Transverse colon (tissue), 4 donors: ENCODE measurements at regions not wholly inside any gene's neighbourhood (a gene's known extent, or its start where the extent isn't known, plus 50 kb on each side); places are given as distances from the start of the nearest gene placed in this dataset.
"Not testable (repeated sequence)": the region's sequence is repeated elsewhere in the genome, so short reads cannot be mapped to it uniquely, and the experiment has no call there.

Experiments used
- DNase-seq: peaks from one replicate; pipeline ENCODE4 v3.0.0-alpha.2; 2019
- H3K27ac ChIP-seq, 4 donors: fragments of 200-600 bp; sonication (generic); 2 replicates each; pipeline ENCODE4 v1.5.1; 2016 to 2018; ENCODE audit warnings: inconsistent platforms in 4 of 4
- H3K27me3 ChIP-seq: fragments of 200-600 bp; sonication (generic); 2 replicates; pipeline ENCODE4 v1.5.1; 2017; ENCODE audit warnings: inconsistent platforms
- H3K36me3 ChIP-seq, 4 donors: fragments of 200-600 bp; sonication (generic); 2 replicates each; pipeline ENCODE4 v1.5.1; 2017 to 2019; ENCODE audit warnings: inconsistent platforms in 4 of 4
- H3K4me1 ChIP-seq, 4 donors: fragments of 200-600 bp; sonication (generic); 2 replicates each; pipeline ENCODE4 v1.5.1; 2017 to 2020; ENCODE audit warnings: inconsistent platforms in 4 of 4
- H3K4me3 ChIP-seq, 4 donors: fragments of 200-600 bp; sonication (generic); 1 replicate in 1 of 4; 2 replicates in 3 of 4; pipeline versions ENCODE4 v1.5.1 to v1.6.1; 2017 to 2019; ENCODE audit warnings: inconsistent platforms in 4 of 4
- H3K9me3 ChIP-seq, 2 donors: fragments of 200-600 bp; sonication (generic); 2 replicates each; pipeline ENCODE4 v1.5.1; 2017 to 2019; ENCODE audit warnings: inconsistent platforms in 2 of 2
- EP300 ChIP-seq: sonication (generic); formaldehyde crosslinking; IDR thresholded peaks from one replicate; pipeline ENCODE4 v1.6.1; 2017; ENCODE audit warnings: antibody characterized with exemption, low read depth
- POLR2A ChIP-seq: fragments of 450-650 bp; IDR thresholded peaks from one replicate; pipeline ENCODE4 v1.6.1; 2016; ENCODE audit warnings: antibody characterized with exemption, mild to moderate bottlenecking, moderate library complexity
- POLR2AphosphoS5 ChIP-seq, 3 donors: sonication (generic); formaldehyde crosslinking; IDR thresholded peaks; one replicate each; pipeline ENCODE4 v1.6.1; 2016; ENCODE audit warnings: antibody characterized with exemption in 3 of 3
- WGBS, 2 donors: methylation state at CpG; one replicate each; pipeline ENCODE4 v1.1.5; 2018; ENCODE audit warnings: low coverage in 1 of 2; 5-methylcytosine and 5-hydroxymethylcytosine counted together
- in situ Hi-C, 4 donors: fragments of 200-750 bp; cut with MboI; loops; one replicate each; pipeline versions ENCODE4 v1.15.0 to v1.15.1; 2017; ENCODE audit warnings: low sequenced_read_pairs in 3 of 4, low pct_ligation_motif_present in 1 of 4, low pct_unique_long_range_greater_than_20kb in 1 of 4
- intact Hi-C: fragments of 100-400 bp; cut with DNase I; formaldehyde crosslinking; loops from one replicate; pipeline ENCODE4 v1.15.1; 2023; ENCODE audit warnings: low total_unique reads
- TF ChIP-seq, protein P1 (sequence below), 5 experiments: fragments of 200-600 bp in 3 of 5; fragments of 450-650 bp in 2 of 5; sonication (generic) in 3 of 5; IDR thresholded peaks; 1 replicate in 2 of 5; 2 replicates in 3 of 5; pipeline ENCODE4 v1.5.1; 2016 to 2017; ENCODE audit warnings: antibody characterized with exemption in 5 of 5, inconsistent platforms in 3 of 5, mild to moderate bottlenecking in 2 of 5, moderate library complexity in 1 of 5

DNA sequence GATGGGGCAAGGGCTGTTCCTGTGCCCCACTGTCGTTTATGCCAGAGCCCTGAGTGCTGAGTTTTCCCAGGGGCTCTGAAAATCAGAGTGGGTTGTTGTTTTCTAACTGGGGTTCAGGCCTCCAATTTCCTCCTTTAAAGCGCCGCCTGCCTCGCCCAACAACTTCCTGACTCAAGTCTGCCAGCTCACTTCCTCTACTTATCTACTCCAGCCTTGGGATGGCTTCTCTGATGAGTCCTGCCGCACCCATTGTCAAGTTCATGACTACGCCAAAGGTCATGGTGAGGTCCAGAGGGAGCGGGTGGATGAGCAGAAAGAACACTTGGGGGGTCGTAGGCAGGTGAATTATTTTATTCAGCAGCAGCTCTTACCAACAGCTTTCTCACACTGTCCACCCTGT, 104.7 kb downstream of the UTP18 start:
- intact Hi-C loops = loop anchor here (10.0 kb wide), 1 partner anchor 1100 kb away; no protein-coding TSS in a partner anchor

DNA sequence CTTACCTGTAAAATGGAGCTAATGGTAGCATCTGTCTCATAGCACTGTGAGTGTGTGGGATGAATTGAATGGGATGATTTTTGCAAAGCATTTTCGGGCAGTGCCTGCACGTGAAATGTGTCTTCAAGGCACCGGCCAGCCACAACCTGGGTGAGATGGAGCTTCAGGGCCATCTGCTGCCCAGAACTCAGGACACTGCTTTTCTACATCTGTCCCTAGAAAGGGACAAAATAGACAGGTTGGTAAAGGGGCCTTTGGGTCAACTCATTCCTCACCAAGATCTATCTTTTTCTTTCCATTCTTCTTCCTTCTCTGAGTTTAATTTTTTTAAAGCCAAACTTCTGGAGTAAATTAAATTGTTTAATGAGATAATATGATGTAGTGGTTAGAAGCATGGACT, 106.5 kb downstream of the UTP18 start:
- Histone ChIP-seq H3K4me3 (no peak overlapping the region), H3K36me3 (no peaks in the 10 kb centered on the region), H3K27ac (no peak overlapping the region), H3K9me3 (peaks cover 0 to under 1% of the 10 kb centered on the region in 2 donors), H3K4me1 (no peaks in the 10 kb centered on the region), H3K27me3 (no peaks in the 10 kb centered on the region)
- no peak for TF ChIP-seq POLR2AphosphoS5 (IDR thresholded peaks at IDR 0.05)
- TF ChIP-seq, protein P1, sequence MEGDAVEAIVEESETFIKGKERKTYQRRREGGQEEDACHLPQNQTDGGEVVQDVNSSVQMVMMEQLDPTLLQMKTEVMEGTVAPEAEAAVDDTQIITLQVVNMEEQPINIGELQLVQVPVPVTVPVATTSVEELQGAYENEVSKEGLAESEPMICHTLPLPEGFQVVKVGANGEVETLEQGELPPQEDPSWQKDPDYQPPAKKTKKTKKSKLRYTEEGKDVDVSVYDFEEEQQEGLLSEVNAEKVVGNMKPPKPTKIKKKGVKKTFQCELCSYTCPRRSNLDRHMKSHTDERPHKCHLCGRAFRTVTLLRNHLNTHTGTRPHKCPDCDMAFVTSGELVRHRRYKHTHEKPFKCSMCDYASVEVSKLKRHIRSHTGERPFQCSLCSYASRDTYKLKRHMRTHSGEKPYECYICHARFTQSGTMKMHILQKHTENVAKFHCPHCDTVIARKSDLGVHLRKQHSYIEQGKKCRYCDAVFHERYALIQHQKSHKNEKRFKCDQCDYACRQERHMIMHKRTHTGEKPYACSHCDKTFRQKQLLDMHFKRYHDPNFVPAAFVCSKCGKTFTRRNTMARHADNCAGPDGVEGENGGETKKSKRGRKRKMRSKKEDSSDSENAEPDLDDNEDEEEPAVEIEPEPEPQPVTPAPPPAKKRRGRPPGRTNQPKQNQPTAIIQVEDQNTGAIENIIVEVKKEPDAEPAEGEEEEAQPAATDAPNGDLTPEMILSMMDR (IDR thresholded peaks at IDR 0.05) = no peak
- TF ChIP-seq EP300 = no peak
- no peak for TF ChIP-seq POLR2A
- DNase-seq = no peak
- intact Hi-C loops (loop anchor here (10.0 kb wide), 1 partner anchor 1098 kb away; no protein-coding TSS in a partner anchor), in situ Hi-C loops (no loop called here)
- 92% methylated on average over 3 of the region's 3 CpGs; no CpG with 5 or more reads in 1 of the 2 donors for WGBS, 2 donors

More for the DNA sequence above, 104.7 kb downstream of the UTP18 start:
- TF ChIP-seq, protein P1 (IDR thresholded peaks at IDR 0.05) = no peak
- TF ChIP-seq POLR2AphosphoS5 (IDR thresholded peaks at IDR 0.05) (no peak), POLR2A (no peak), EP300 (no peak)
- Histone ChIP-seq H3K27ac (no peak overlapping the region), H3K9me3 (no peaks in the 10 kb centered on the region), H3K27me3 (no peaks in the 10 kb centered on the region), H3K36me3 (no peaks in the 10 kb centered on the region), H3K4me3 (no peak overlapping the region), H3K4me1 (no peaks in the 10 kb centered on the region)
- no peak for DNase-seq
- in situ Hi-C loops = no loop called here
- 56 to 69% methylated on average over 4 to 8 of the region's 8 CpGs for WGBS, 2 donors

GRCh38 chr17:51367836-51368235, 107.5 kb downstream of the UTP18 start:
- H3K36me3 ChIP-seq, H3K27me3 ChIP-seq, H3K27ac ChIP-seq, H3K4me1 ChIP-seq, H3K4me3 ChIP-seq, H3K9me3 ChIP-seq, in situ Hi-C loops, DNase-seq: not testable (repeated sequence)
- WGBS, 2 donors = 70% methylated on average over 1 of the region's 1 CpG; no CpG with 5 or more reads in 1 of the 2 donors
- intact Hi-C loops = loop anchor here (10.0 kb wide), 1 partner anchor 1097 kb away; no protein-coding TSS in a partner anchor

DNA sequence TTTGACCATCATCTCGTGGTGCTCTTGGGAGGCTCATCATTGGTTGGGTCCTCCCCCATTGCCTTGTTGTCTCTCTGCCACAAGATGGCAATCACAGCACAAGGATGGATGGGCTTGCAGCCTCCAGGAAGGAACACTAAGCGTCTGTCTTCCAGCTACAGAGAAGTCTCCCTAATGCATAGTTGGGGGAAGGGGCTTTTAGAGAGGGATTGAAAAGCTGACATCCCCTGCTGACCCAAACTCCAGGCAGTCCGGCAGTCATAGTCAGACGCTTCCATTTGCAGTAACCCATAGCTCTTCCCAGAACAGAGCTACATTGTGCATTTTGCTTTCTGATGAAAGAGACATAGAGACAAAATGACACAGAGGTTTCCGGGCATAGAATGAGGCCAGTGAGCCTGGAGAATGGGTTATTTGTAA, 111.4 kb downstream of the UTP18 start:
- H3K27ac ChIP-seq = no peak overlapping the region
- in situ Hi-C loops (no loop called here), intact Hi-C loops (loop anchor here (10.0 kb wide), 1 partner anchor 933 kb away; no protein-coding TSS in a partner anchor)
- DNase-seq = no peak
- no peaks in the 10 kb centered on the region for H3K36me3 ChIP-seq
- H3K4me3 ChIP-seq = no peak overlapping the region
- TF ChIP-seq, protein P1 (IDR thresholded peaks at IDR 0.05) = peak in 4 of 5 experiments; percentile 20 to 31 (median 28)
- TF ChIP-seq POLR2A = no peak
- H3K27me3 ChIP-seq = no peaks in the 10 kb centered on the region
- peaks cover 0 to 5% of the 10 kb centered on the region in 2 donors for H3K9me3 ChIP-seq
- no peaks in the 10 kb centered on the region for H3K4me1 ChIP-seq
- WGBS, 2 donors = 40 to 46% methylated on average over 1 to 5 of the region's 5 CpGs
